Smooth muscle cell (in vitro differentiated cells): ENCODE measurements at regions not wholly inside any gene's neighbourhood (a gene's known extent, or its start where the extent isn't known, plus 50 kb on each side); places are given as distances from the start of the nearest gene placed in this dataset.

Experiments
- DNase-seq: peaks from one replicate; lab custom pipeline; 2025; ENCODE audit not compliant: unreplicated experiment; lab: John Stamatoyannopoulos, UW
- H2AFZ ChIP-seq: fragments of 200-600 bp; sonication (generic); 2 replicates; pipeline ENCODE4 v1.6.0; 2016; ENCODE audit warnings: antibody characterized with exemption, low read depth, mild to moderate bottlenecking
- H3F3A ChIP-seq: fragments of 200-600 bp; sonication (generic); 2 replicates; pipeline ENCODE4 v1.6.0; 2017; ENCODE audit warnings: antibody characterized with exemption, low read depth
- H3K27ac ChIP-seq: fragments of 200-600 bp; sonication (generic); 2 replicates; pipeline ENCODE4 v1.5.1; 2016; ENCODE audit warnings: low read depth, mild to moderate bottlenecking
- H3K27me3 ChIP-seq: fragments of 200-600 bp; sonication (generic); 2 replicates; pipeline ENCODE4 v1.6.1; 2016; ENCODE audit warnings: low read depth, mild to moderate bottlenecking
- H3K36me3 ChIP-seq: fragments of 200-600 bp; sonication (generic); 2 replicates; pipeline ENCODE4 v1.5.1; 2016; ENCODE audit warnings: low read depth
- H3K4me1 ChIP-seq: fragments of 200-600 bp; sonication (generic); 2 replicates; pipeline ENCODE4 v1.5.1; 2016; ENCODE audit warnings: low read depth
- H3K4me2 ChIP-seq: fragments of 200-600 bp; sonication (generic); 2 replicates; pipeline ENCODE4 v1.6.0; 2016; ENCODE audit warnings: mild to moderate bottlenecking
- H3K4me3 ChIP-seq: fragments of 200-600 bp; sonication (generic); 2 replicates; pipeline ENCODE4 v1.5.1; 2016; ENCODE audit warnings: mild to moderate bottlenecking
- H3K79me2 ChIP-seq: fragments of 200-600 bp; sonication (generic); 2 replicates; pipeline ENCODE4 v1.6.0; 2016; ENCODE audit warnings: low read depth, mild to moderate bottlenecking
- H3K9ac ChIP-seq: fragments of 200-600 bp; sonication (generic); 2 replicates; pipeline ENCODE4 v1.6.0; 2016; ENCODE audit warnings: low read depth
- H3K9me3 ChIP-seq: fragments of 200-600 bp; sonication (generic); replicated peaks from 2 replicates; pipeline ENCODE4 v1.5.1; 2016; ENCODE audit warnings: low read depth
- H4K20me1 ChIP-seq: fragments of 200-600 bp; sonication (generic); 2 replicates; pipeline ENCODE4 v1.6.0; 2016; ENCODE audit warnings: low read depth
- CTCF ChIP-seq: fragments of 200-600 bp; sonication (generic); IDR thresholded peaks from 2 replicates; pipeline ENCODE4 v1.5.1; 2017; ENCODE audit warnings: borderline replicate concordance, mild to moderate bottlenecking, antibody characterized with exemption; ENCODE audit not compliant: insufficient read depth, poor library complexity, severe bottlenecking
- WGBS: methylation state at CpG from one replicate; pipeline ENCODE4 v1.1.7; 2016; ENCODE audit warnings: low lambda C conversion rate; 5-methylcytosine and 5-hydroxymethylcytosine counted together

- H3K9ac ChIP-seq, result no peak overlapping the region
- H3K4me2 ChIP-seq, result no peak overlapping the region
- no peak overlapping the region for H3K4me3 ChIP-seq
- no peaks in the 10 kb centered on the region for H3F3A ChIP-seq
- no peaks in the 10 kb centered on the region for H3K79me2 ChIP-seq
- H3K27me3 ChIP-seq, result no peaks in the 10 kb centered on the region
- DNase-seq, result no peak
- no peaks in the 10 kb centered on the region for H3K36me3 ChIP-seq
- 76% methylated on average over 5 of the region's 5 CpGs for WGBS
- H2AFZ ChIP-seq, result no peak overlapping the region
- no peaks in the 10 kb centered on the region for H4K20me1 ChIP-seq
- TF ChIP-seq CTCF, result no peak
- no peaks in the 10 kb centered on the region for H3K9me3 ChIP-seq
- H3K4me1 ChIP-seq, result no peaks in the 10 kb centered on the region
- no peak overlapping the region for H3K27ac ChIP-seq
These were observed 253.1 kb upstream of the RPS6KA3 start for GRCh38 chrX:20519826-20520225.

GRCh38 chrX:20519146-20519545 lies 252.4 kb upstream of the RPS6KA3 start:
- no peak for TF ChIP-seq CTCF
- Histone ChIP-seq H3K9me3 (no peaks in the 10 kb centered on the region), H3K27me3 (no peaks in the 10 kb centered on the region), H3K4me3 (no peak overlapping the region), H2AFZ (no peak overlapping the region), H3K4me1 (no peaks in the 10 kb centered on the region), H3F3A (no peaks in the 10 kb centered on the region), H3K36me3 (no peaks in the 10 kb centered on the region), H4K20me1 (no peaks in the 10 kb centered on the region), H3K79me2 (no peaks in the 10 kb centered on the region), H3K27ac (no peak overlapping the region), H3K4me2 (no peak overlapping the region), H3K9ac (no peak overlapping the region)
- no peak for DNase-seq
- 49% methylated on average over 5 of the region's 5 CpGs for WGBS

- H3K27me3 ChIP-seq, result no peaks in the 10 kb centered on the region
- TF ChIP-seq CTCF, result no peak
- no peak overlapping the region for H2AFZ ChIP-seq
- no peaks in the 10 kb centered on the region for H4K20me1 ChIP-seq
- no peak overlapping the region for H3K4me2 ChIP-seq
- H3K4me3 ChIP-seq, result no peak overlapping the region
- H3K9me3 ChIP-seq, result no peaks in the 10 kb centered on the region
- no peak for DNase-seq
- no peak overlapping the region for H3K27ac ChIP-seq
- no peaks in the 10 kb centered on the region for H3K79me2 ChIP-seq
- 62% methylated on average over 1 of the region's 1 CpG for WGBS
- H3K36me3 ChIP-seq, result no peaks in the 10 kb centered on the region
- no peak overlapping the region for H3K9ac ChIP-seq
- no peaks in the 10 kb centered on the region for H3K4me1 ChIP-seq
- no peaks in the 10 kb centered on the region for H3F3A ChIP-seq
These were observed 250.9 kb upstream of the RPS6KA3 start for GRCh38 chrX:20517565-20517964.

- no peaks in the 10 kb centered on the region for H3K79me2 ChIP-seq
- no peaks in the 10 kb centered on the region for H3K4me1 ChIP-seq
- DNase-seq, result no peak
- H2AFZ ChIP-seq, result no peak overlapping the region
- no peak for TF ChIP-seq CTCF
- H3K9me3 ChIP-seq, result no peaks in the 10 kb centered on the region
- no peaks in the 10 kb centered on the region for H4K20me1 ChIP-seq
- no peaks in the 10 kb centered on the region for H3F3A ChIP-seq
- H3K36me3 ChIP-seq, result no peaks in the 10 kb centered on the region
- H3K9ac ChIP-seq, result no peak overlapping the region
- H3K4me2 ChIP-seq, result peak overlapping the region; percentile 14
- no peaks in the 10 kb centered on the region for H3K27me3 ChIP-seq
- H3K27ac ChIP-seq, result peak overlapping the region; percentile 64
- WGBS, result 42% methylated on average over 1 of the region's 1 CpG
- no peak overlapping the region for H3K4me3 ChIP-seq
These were observed 249.2 kb upstream of the RPS6KA3 start for GRCh38 chrX:20515841-20516461.
